Activated B cell treated with CpG ODN at 0.5 μM for 24 hours (primary cell): ENCODE measurements at regions not wholly inside any gene's neighbourhood (a gene's known extent, or its start where the extent isn't known, plus 50 kb on each side); places are given as distances from the start of the nearest gene placed in this dataset.

Experiments used
- ATAC-seq: fragments of 200-7000 bp; cut with Tn5 transposase; one replicate; pipeline ENCODE4 v1.10.0; 2021; ENCODE audit warnings: low read depth, mild to moderate bottlenecking, moderate library complexity
- CTCF ChIA-PET: fragments of 350-600 bp; sonication (Branson Sonifier 250); formaldehyde crosslinking; loops from one replicate; lab custom pipeline; 2021; ENCODE audit warnings: antibody characterized with exemption; lab: Charles Lee
- POLR2A ChIA-PET: fragments of 350-600 bp; sonication (Branson Sonifier 250); formaldehyde crosslinking; loops from one replicate; lab custom pipeline; 2021; ENCODE audit warnings: antibody characterized with exemption; lab: Charles Lee
- DNase-seq: peaks from one replicate; pipeline ENCODE4 v3.0.0; 2022
- H3K27ac Mint-ChIP-seq: one replicate; pipeline ENCODE4 v1.8.0; 2020; ENCODE audit warnings: mixed read lengths
- H3K27me3 Mint-ChIP-seq: one replicate; pipeline ENCODE4 v1.8.0; 2021; ENCODE audit warnings: mixed read lengths
- H3K36me3 Mint-ChIP-seq: one replicate; pipeline ENCODE4 v1.8.0; 2021; ENCODE audit warnings: low read depth, mixed read lengths
- H3K4me1 Mint-ChIP-seq: one replicate; pipeline ENCODE4 v1.8.0; 2021; ENCODE audit warnings: mixed read lengths
- H3K4me3 Mint-ChIP-seq: one replicate; pipeline ENCODE4 v1.8.0; 2020; ENCODE audit warnings: mild to moderate bottlenecking, mixed read lengths
- H3K9me3 Mint-ChIP-seq: one replicate; pipeline ENCODE4 v1.8.0; 2020; ENCODE audit warnings: mixed read lengths
- CTCF ChIP-seq: fragments of 200-600 bp; IDR thresholded peaks from one replicate; pipeline ENCODE4 v1.8.0; 2022; ENCODE audit warnings: antibody characterized with exemption, mild to moderate bottlenecking
- intact Hi-C: fragments of 100-400 bp; cut with micrococcal nuclease; formaldehyde crosslinking; loops from one replicate; pipeline ENCODE4 v1.15.1; 2024

DNA sequence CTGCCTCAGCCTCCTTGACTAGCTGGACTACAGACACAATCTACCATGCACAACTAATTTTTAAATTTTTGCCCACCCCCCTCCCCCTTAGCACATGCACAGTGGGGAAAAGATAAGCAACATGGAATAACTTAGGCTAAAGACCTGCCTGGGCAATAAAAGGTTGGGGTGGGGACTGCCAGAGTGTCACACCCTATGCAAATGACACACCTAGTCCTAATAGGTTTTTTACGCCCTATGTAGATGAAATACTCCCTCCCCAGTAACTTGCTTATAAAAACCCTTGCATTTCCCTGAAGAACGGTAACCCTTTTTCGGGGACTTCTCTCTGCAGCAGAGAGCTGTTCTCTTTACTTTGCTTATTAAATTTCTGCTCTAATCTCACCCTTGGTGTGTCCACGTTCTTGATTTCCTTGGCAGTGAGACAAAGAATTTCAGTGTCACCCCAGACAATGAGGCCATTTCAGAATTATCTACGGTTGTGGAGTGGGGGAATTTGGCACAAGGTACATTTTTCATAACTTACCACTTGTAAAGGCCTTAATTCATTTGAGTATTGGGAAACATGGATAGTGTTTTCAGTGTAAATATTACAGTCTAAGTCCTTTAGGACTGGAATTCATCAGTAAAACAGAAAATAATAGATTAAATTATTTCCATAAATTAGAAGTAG is 109.2 kb downstream of the NOL4 start:
- H3K9me3 Mint-ChIP-seq: no peaks in the 10 kb centered on the region
- DNase-seq: no peak
- no peak overlapping the region for H3K4me3 Mint-ChIP-seq
- CTCF ChIA-PET: no interaction called here
- intact Hi-C loops: no loop called here
- H3K27ac Mint-ChIP-seq: no peak overlapping the region
- no peaks in the 10 kb centered on the region for H3K36me3 Mint-ChIP-seq
- H3K4me1 Mint-ChIP-seq: no peaks in the 10 kb centered on the region
- TF ChIP-seq CTCF: no peak
- POLR2A ChIA-PET: no interaction called here
- no peak for ATAC-seq
- H3K27me3 Mint-ChIP-seq: no peaks in the 10 kb centered on the region

GRCh38 chr18:34114996-34115395 is 109.7 kb downstream of the NOL4 start:
- H3K4me3 Mint-ChIP-seq: no peak overlapping the region

DNA sequence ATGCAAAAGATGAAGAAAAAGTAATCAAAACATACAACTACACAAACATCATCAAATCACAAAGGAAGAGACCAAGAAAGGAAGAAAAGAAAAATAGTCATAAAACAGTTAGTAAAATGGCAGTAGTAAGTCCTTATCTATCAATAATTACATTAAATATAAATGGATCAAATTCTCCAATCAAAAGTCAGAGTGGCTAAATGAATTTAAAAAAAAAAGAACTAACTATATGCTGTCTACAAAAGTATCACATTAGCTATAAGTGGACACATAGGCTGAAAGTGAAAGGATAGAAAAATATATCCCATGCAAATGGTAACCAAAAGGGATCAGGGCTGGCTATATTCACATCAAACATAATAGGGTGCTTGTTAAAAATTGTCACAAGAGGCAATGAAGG is 116.5 kb downstream of the NOL4 start:
- DNase-seq (no peak), ATAC-seq (no peak)
- POLR2A ChIA-PET: no interaction called here
- intact Hi-C loops: no loop called here
- no peak overlapping the region for H3K4me3 Mint-ChIP-seq
- no peaks in the 10 kb centered on the region for H3K27me3 Mint-ChIP-seq
- peaks cover 9% of the 10 kb centered on the region for H3K9me3 Mint-ChIP-seq
- H3K27ac Mint-ChIP-seq: no peak overlapping the region
- no peaks in the 10 kb centered on the region for H3K4me1 Mint-ChIP-seq
- H3K36me3 Mint-ChIP-seq: no peaks in the 10 kb centered on the region
- TF ChIP-seq CTCF: no peak
- CTCF ChIA-PET: no interaction called here

More at GRCh38 chr18:34114996-34115395, 109.7 kb downstream of the NOL4 start:
- no peaks in the 10 kb centered on the region for H3K4me1 Mint-ChIP-seq
- H3K9me3 Mint-ChIP-seq: no peaks in the 10 kb centered on the region
- TF ChIP-seq CTCF: no peak
- H3K36me3 Mint-ChIP-seq: no peaks in the 10 kb centered on the region
- no peaks in the 10 kb centered on the region for H3K27me3 Mint-ChIP-seq
- POLR2A ChIA-PET: no interaction called here
- intact Hi-C loops: no loop called here
- ATAC-seq (no peak), DNase-seq (no peak)
- no peak overlapping the region for H3K27ac Mint-ChIP-seq
- CTCF ChIA-PET: no interaction called here

DNA sequence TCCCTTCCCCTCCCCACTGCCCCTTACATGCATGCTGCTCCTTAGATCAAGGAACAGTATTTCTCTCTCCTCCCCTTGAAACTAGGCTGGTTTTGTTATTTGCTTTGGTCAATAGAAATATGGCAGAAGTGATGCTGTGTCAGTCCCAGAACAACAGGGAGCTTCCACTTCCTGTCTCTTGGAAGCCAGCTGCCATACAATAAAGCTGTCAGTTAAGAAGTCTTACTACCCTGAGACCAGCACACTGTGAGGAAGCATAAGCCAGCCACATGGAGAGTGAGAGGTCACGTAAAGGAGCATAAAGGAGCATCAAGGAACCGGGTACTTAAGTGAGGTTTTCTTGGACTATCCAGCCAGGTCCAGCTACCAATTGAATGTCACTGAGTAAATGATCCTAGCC is 126.6 kb downstream of the NOL4 start:
- Mint-ChIP-seq H3K4me1 (no peaks in the 10 kb centered on the region), H3K4me3 (no peak overlapping the region), H3K27ac (no peak overlapping the region), H3K36me3 (no peaks in the 10 kb centered on the region), H3K27me3 (no peaks in the 10 kb centered on the region), H3K9me3 (no peaks in the 10 kb centered on the region)
- TF ChIP-seq CTCF: no peak
- POLR2A ChIA-PET: no interaction called here
- DNase-seq (no peak), ATAC-seq (no peak)
- CTCF ChIA-PET: no interaction called here
- intact Hi-C loops: no loop called here

- H3K9me3 Mint-ChIP-seq: no peaks in the 10 kb centered on the region
- no peak overlapping the region for H3K27ac Mint-ChIP-seq
- no peak overlapping the region for H3K4me3 Mint-ChIP-seq
- intact Hi-C loops: no loop called here
- no peak for ATAC-seq
- no peaks in the 10 kb centered on the region for H3K27me3 Mint-ChIP-seq
- H3K36me3 Mint-ChIP-seq: no peaks in the 10 kb centered on the region
- no peaks in the 10 kb centered on the region for H3K4me1 Mint-ChIP-seq
- TF ChIP-seq CTCF: no peak
- DNase-seq: no peak
- ChIA-PET POLR2A (no interaction called here), CTCF (no interaction called here)
These were observed 127.4 kb downstream of the NOL4 start for GRCh38 chr18:34097312-34097711.
